ACC112 (cell line): ENCODE measurements at regions not wholly inside any gene's neighbourhood (a gene's known extent, or its start where the extent isn't known, plus 50 kb on each side); places are given as distances from the start of the nearest gene placed in this dataset.
A peak's percentile ranks its signal among the peaks of the same experiment; 100 is the strongest.

Experiments
- H2AFZ ChIP-seq: fragments of 200-600 bp; sonication (generic); one replicate; pipeline ENCODE4 v1.6.0; 2017; ENCODE audit warnings: antibody characterized with exemption, low read length; ENCODE audit not compliant: unreplicated experiment
- H3K27ac ChIP-seq: fragments of 200-600 bp; sonication (generic); 2 replicates; pipeline ENCODE4 v1.5.1; 2014; ENCODE audit warnings: low read depth, mild to moderate bottlenecking, antibody characterized with exemption, low read length, moderate library complexity
- H3K27me3 ChIP-seq: fragments of 200-600 bp; sonication (generic); 2 replicates; pipeline ENCODE4 v1.6.1; 2014; ENCODE audit warnings: mild to moderate bottlenecking, antibody characterized with exemption, low read length, moderate library complexity, mixed read lengths; ENCODE audit not compliant: insufficient read depth
- H3K36me3 ChIP-seq: fragments of 200-600 bp; sonication (generic); 2 replicates; pipeline ENCODE4 v1.6.1; 2016; ENCODE audit warnings: mild to moderate bottlenecking, antibody characterized with exemption, low read length, moderate library complexity, mixed read lengths; ENCODE audit not compliant: insufficient read depth
- H3K4me1 ChIP-seq: fragments of 200-600 bp; sonication (generic); one replicate; pipeline ENCODE4 v1.6.1; 2016; ENCODE audit warnings: low read length, mixed read lengths; ENCODE audit not compliant: insufficient read depth, unreplicated experiment, control insufficient read depth
- H3K4me3 ChIP-seq: fragments of 200-600 bp; sonication (generic); 2 replicates; pipeline ENCODE4 v1.5.1; 2014; ENCODE audit warnings: mild to moderate bottlenecking, low read depth, low read length
- H3K79me2 ChIP-seq: fragments of 200-600 bp; sonication (generic); one replicate; pipeline ENCODE4 v1.6.0; 2016; ENCODE audit warnings: low read length; ENCODE audit not compliant: control insufficient read depth, unreplicated experiment, insufficient read depth

- Histone ChIP-seq H3K27me3 (no peaks in the 10 kb centered on the region), H3K36me3 (no peaks in the 10 kb centered on the region), H3K4me3 (no peak overlapping the region), H2AFZ (no peak overlapping the region), H3K79me2 (peaks cover 7% of the 10 kb centered on the region), H3K4me1 (peaks cover 3% of the 10 kb centered on the region), H3K27ac (no peak overlapping the region)
Observed at GRCh38 chr2:216305574-216305973, 66.7 kb downstream of the MARCHF4 start.

- Histone ChIP-seq H3K79me2 (peaks cover 8% of the 10 kb centered on the region), H3K36me3 (no peaks in the 10 kb centered on the region), H3K27me3 (no peaks in the 10 kb centered on the region), H3K4me3 (no peak overlapping the region), H2AFZ (no peak overlapping the region), H3K27ac (peak overlapping the region; percentile 29; the same call in 1 of the 2 replicates), H3K4me1 (peaks cover 21% of the 10 kb centered on the region)
Observed at GRCh38 chr2:216302981-216303676, 69.2 kb downstream of the MARCHF4 start.

GRCh38 chr2:216300906-216301305 is 71.4 kb downstream of the MARCHF4 start:
- no peaks in the 10 kb centered on the region for H3K36me3 ChIP-seq
- no peak overlapping the region for H2AFZ ChIP-seq
- no peaks in the 10 kb centered on the region for H3K27me3 ChIP-seq
- peaks cover 22% of the 10 kb centered on the region for H3K4me1 ChIP-seq
- no peak overlapping the region for H3K4me3 ChIP-seq
- peaks cover 8% of the 10 kb centered on the region for H3K79me2 ChIP-seq
- H3K27ac ChIP-seq, result no peak overlapping the region

GRCh38 chr2:216299588-216299987 is 72.7 kb downstream of the MARCHF4 start:
- no peak overlapping the region for H2AFZ ChIP-seq
- no peak overlapping the region for H3K4me3 ChIP-seq
- peak overlapping the region; percentile 53; the same call in 1 of the 2 replicates for H3K27ac ChIP-seq
- no peaks in the 10 kb centered on the region for H3K27me3 ChIP-seq
- H3K36me3 ChIP-seq, result no peaks in the 10 kb centered on the region
- peaks cover 3% of the 10 kb centered on the region for H3K79me2 ChIP-seq
- peaks cover 22% of the 10 kb centered on the region for H3K4me1 ChIP-seq

GRCh38 chr2:216298719-216299495 is 73.4 kb downstream of the MARCHF4 start:
- peaks cover 3% of the 10 kb centered on the region for H3K79me2 ChIP-seq
- H2AFZ ChIP-seq, result no peak overlapping the region
- H3K27me3 ChIP-seq, result no peaks in the 10 kb centered on the region
- no peak overlapping the region for H3K4me3 ChIP-seq
- no peaks in the 10 kb centered on the region for H3K36me3 ChIP-seq
- H3K4me1 ChIP-seq, result peaks cover 22% of the 10 kb centered on the region
- H3K27ac ChIP-seq, result peak overlapping the region; percentile 57; the same call in 1 of the 2 replicates

- no peak overlapping the region for H2AFZ ChIP-seq
Observed at GRCh38 chr2:216296856-216297255, 75.4 kb downstream of the MARCHF4 start.

GRCh38 chr2:216294305-216294704 is 78.0 kb downstream of the MARCHF4 start:
- Histone ChIP-seq H2AFZ (no peak overlapping the region), H3K79me2 (no peaks in the 10 kb centered on the region)

More at GRCh38 chr2:216296856-216297255, 75.4 kb downstream of the MARCHF4 start:
- Histone ChIP-seq H3K27ac (no peak overlapping the region), H3K4me1 (peaks cover 19% of the 10 kb centered on the region), H3K79me2 (peaks cover 3% of the 10 kb centered on the region), H3K4me3 (no peak overlapping the region), H3K36me3 (no peaks in the 10 kb centered on the region), H3K27me3 (no peaks in the 10 kb centered on the region)

GRCh38 chr2:216293883-216294282 is 78.4 kb downstream of the MARCHF4 start:
- H2AFZ ChIP-seq, result no peak overlapping the region
- H3K36me3 ChIP-seq, result no peaks in the 10 kb centered on the region
- H3K4me1 ChIP-seq, result peaks cover 8% of the 10 kb centered on the region
- H3K27ac ChIP-seq, result no peak overlapping the region
- H3K79me2 ChIP-seq, result no peaks in the 10 kb centered on the region
- no peaks in the 10 kb centered on the region for H3K27me3 ChIP-seq
- no peak overlapping the region for H3K4me3 ChIP-seq

More at GRCh38 chr2:216294305-216294704, 78.0 kb downstream of the MARCHF4 start:
- Histone ChIP-seq H3K36me3 (no peaks in the 10 kb centered on the region), H3K4me3 (no peak overlapping the region), H3K4me1 (peaks cover 12% of the 10 kb centered on the region), H3K27ac (no peak overlapping the region), H3K27me3 (no peaks in the 10 kb centered on the region)

GRCh38 chr2:216292886-216293301 is 79.4 kb downstream of the MARCHF4 start:
- Histone ChIP-seq H3K36me3 (no peaks in the 10 kb centered on the region), H3K27me3 (no peaks in the 10 kb centered on the region), H3K4me1 (peaks cover 6% of the 10 kb centered on the region), H3K79me2 (no peaks in the 10 kb centered on the region), H3K27ac (no peak overlapping the region), H3K4me3 (no peak overlapping the region), H2AFZ (no peak overlapping the region)

GRCh38 chr2:216292475-216292874 is 79.8 kb downstream of the MARCHF4 start:
- Histone ChIP-seq H3K27me3 (no peaks in the 10 kb centered on the region), H3K4me1 (peaks cover 8% of the 10 kb centered on the region), H3K79me2 (no peaks in the 10 kb centered on the region), H3K4me3 (no peak overlapping the region), H3K36me3 (no peaks in the 10 kb centered on the region), H3K27ac (no peak overlapping the region), H2AFZ (no peak overlapping the region)
